ENCODE measurements at regions not wholly inside any gene's neighbourhood (a gene's known extent, or its start where the extent isn't known, plus 50 kb on each side); places are given as distances from the start of the nearest gene placed in this dataset.

GRCh38 chr2:64329848-64330247 lies 124.1 kb upstream of the LGALSL start:
- TF ChIP-seq EZH2 (IDR thresholded peaks at IDR 0.05): no peak
- TF ChIP-seq POLR2AphosphoS5 (IDR thresholded peaks at IDR 0.05; ENCODE audit: borderline replicate concordance, low read depth, low read length): no peak
- no peak for TF ChIP-seq FOXP2 (optimal IDR thresholded peaks at IDR 0.05; ENCODE audit: control extremely low read depth, extremely low read length, insufficient read depth)
